ENCODE measurements at regions not wholly inside any gene's neighbourhood (a gene's known extent, or its start where the extent isn't known, plus 50 kb on each side); places are given as distances from the start of the nearest gene placed in this dataset.

Small RNA genes lying in the stretch of these regions (small RNA-seq; reads per million reads assigned to genes)
- gene AC010385.1 = 0 reads per million in 2 donors
- gene AC010385.3 = 0 reads per million in 2 donors
- 0 reads per million in 2 donors for gene AC026421.1
- 0 reads per million in 2 donors for gene AC114300.1
- 0 reads per million in 2 donors for gene LSP1P3
- gene RF00425 = 0 reads per million in 2 donors
- gene RNU6-738P = 0 to 0.10 reads per million in 2 donors
- 0 reads per million in 2 donors for gene RNU6-909P
- 0 reads per million in 2 donors for gene UBL5P1

Data from prostate gland (tissue), 2 donors.